NCI-H524 (cell line): ENCODE measurements at regions not wholly inside any gene's neighbourhood (a gene's known extent, or its start where the extent isn't known, plus 50 kb on each side); places are given as distances from the start of the nearest gene placed in this dataset.
"Not testable (repeated sequence)": the region's sequence is repeated elsewhere in the genome, so short reads cannot be mapped to it uniquely, and the experiment has no call there.

Source experiments
- DNase-seq, 2 experiments: peaks; one replicate each; lab custom pipeline; 2025; lab: John Stamatoyannopoulos, UW

DNA sequence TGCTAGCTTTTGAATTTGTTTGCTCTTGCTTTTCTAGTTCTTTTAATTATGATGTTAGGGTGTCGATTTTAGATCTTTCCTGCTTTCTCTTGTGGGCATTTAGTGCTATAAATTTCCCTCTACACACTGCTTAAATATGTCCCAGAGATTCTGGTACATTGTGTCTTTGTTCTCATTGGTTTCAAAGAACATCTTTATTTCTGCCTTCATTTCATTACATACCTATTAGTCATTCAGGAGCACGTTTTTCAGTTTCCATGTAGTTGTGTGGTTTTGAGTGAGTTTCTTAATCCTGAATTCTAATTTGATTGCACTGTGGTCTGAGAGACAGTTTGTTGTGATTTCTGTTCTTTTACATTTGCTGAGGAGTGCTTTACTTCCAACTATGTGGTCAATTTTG is 51.2 kb upstream of the MB21D2 start:
- not testable (repeated sequence) for DNase-seq

DNA sequence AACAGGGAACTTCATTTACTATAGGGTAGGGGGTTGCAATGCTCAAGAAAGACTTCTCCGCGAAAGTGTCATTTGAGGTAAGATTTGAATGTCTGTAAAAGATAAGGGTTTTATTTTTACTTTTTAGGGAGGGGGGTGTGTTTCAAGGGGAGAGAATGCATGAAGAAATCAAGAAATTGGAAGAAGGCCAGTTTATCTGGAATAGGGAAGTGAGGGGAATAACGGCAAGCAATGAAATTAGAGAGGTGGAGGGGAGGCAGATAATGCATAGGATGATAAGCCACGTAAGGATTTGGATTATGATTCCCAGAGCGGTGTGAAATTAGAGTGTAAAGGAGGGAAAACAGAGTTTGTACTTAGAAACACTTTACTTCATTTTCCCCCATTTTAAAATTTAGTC is 63.0 kb upstream of the MB21D2 start:
- DNase-seq = no peak

DNA sequence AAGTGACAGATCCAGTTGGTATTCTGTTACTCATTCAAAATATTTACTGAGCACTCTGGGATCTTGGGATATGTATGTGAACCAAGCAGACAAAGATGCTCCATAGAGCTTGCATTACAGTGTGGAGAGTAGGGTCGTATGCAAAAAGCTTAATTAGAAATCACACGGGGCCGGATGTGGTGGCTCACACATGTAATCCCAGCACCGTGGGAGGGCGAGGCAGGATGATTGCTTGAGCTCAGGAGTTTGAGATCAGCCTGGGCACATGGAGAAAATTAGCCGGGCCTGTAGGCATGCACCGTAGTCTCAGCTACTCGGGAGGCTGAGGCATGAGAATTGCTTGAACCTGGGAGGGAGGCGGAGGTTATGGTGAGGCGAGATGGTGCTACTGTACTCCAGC is 68.7 kb upstream of the MB21D2 start:
- no peak for DNase-seq

DNA sequence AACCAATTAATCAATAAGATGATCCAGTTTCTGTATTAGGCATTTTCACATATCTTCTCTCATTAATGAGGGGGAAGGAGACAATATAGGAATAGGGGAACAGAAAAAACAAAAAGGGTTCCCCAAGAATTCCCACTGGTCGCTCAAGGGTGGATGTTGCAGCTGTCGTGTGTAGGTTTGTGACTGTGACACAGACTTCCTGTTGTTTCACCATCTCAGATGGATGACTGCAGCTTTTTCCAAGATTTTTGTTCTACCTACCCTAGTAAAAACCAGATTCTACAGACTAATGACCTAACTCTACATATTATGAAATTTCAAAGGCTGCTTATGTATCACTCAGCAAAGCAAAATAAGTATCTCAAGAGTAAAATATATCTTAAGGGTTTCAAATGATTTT is 73.7 kb upstream of the MB21D2 start:
- no peak for DNase-seq

DNA sequence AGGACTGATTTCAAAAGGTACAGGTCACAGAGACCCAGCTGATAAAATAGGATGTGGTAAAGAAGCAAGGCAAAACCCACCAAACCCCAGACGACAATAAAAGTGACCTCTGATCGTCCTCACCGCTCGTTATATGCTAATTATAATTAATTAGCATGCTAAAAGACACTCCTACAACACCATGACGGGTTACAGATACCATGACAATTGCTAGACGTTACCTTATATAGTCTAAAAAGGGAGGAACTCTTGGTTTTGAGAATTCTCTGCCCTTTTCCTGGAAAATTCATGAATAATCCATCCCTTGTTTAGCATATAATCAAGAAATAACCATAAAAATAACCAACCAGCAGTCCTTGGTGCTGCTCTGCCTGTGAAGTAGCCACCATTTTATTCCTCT is 74.7 kb upstream of the MB21D2 start:
- no peak for DNase-seq

DNA sequence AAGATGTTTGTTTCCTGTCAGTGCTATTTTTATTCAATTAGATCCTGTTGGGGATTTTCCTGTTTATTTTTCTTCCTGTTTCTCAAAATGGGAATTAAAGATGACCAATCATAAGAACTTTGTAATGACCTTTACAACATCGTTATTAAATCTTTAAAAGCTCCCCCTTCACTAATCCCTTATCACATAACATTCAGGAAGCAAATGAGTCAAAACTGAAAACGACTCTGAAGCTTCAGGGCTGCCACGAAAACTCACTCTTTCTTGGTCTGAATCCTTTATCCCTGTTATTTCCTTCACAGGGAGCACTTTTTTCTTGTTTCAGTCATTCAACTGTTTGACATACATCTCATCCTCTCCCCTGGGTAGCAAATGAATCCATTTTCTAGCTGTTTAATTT is 75.8 kb upstream of the MB21D2 start:
- DNase-seq = no peak

DNA sequence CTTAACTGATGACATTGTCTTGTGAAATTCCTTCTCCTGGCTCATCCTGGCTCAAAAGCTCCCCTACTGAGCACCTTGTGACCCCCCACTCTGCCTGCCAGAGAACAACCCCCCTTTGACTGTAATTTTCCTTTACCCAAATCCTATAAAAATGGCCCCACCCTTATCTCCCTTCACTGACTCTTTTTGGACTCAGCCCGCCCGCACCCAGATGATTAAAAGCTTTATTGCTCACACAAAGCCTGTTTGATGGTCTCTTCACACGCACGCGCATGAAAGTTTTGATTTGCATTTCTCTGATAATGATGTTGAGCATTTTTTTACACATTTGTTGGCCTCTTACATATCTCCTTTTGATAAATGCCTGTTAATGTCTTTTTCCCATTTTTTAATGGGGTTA is 83.5 kb upstream of the MB21D2 start:
- DNase-seq = not testable (repeated sequence)

DNA sequence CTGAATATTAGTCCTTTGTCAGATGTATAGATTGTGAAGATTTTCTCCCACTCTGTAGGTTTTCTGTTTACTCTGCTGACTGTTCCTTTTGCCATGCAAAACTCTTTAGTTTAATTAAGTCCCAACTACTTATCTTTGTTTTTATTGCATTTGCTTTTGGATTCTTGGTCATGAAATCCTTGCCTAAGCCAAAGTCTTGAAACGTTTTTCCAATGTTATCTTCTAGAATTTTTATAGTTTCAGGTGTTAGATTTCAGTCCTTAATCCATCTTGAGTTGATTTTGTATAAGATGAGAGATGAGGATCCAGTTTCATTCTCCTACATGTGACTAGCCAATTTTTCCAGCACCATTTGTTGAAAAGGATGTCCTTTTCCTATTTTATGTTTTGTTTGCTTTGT is 86.0 kb upstream of the MB21D2 start:
- DNase-seq = peak in 1 of 2 experiments; percentile 7

DNA sequence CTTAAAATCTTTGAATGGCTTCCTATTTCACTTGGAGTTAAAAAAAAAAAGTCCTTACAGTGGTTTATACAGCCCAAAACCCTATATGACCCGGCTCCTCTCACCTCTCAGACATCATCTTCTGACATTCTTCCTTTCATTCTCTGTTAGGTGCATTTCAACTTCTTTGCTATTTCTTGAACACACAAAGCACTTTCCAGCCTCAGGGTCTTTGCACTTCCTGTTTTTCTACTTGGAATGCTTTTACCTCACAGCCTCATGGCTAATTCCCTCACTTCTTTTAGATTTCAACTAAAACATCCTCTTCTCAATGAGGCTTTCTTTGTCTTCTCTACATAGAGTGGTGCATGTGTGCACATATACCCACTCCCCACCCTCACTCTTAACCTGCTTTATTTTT is 91.0 kb upstream of the MB21D2 start:
- DNase-seq = no peak

DNA sequence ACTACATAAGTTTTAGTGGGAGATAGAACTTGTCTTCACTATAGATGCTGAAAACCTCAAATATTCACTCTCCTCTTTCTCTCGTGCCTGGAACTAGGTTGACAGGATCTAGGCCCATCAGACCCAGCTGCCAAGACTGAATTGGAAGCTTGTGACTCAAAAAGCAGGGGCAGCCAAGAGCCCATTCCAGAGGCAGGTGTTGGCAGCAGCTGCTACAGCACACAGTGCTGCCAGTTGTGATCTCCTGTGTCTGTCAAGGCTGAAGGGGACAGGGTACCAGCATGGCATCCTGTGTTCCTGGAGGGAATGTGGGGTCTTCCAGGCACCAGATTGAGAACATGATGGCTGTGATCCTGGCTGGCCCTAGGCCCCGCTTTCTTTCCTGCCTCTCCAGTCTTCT is 92.5 kb upstream of the MB21D2 start:
- DNase-seq = peak in 1 of 2 experiments; percentile 37

DNA sequence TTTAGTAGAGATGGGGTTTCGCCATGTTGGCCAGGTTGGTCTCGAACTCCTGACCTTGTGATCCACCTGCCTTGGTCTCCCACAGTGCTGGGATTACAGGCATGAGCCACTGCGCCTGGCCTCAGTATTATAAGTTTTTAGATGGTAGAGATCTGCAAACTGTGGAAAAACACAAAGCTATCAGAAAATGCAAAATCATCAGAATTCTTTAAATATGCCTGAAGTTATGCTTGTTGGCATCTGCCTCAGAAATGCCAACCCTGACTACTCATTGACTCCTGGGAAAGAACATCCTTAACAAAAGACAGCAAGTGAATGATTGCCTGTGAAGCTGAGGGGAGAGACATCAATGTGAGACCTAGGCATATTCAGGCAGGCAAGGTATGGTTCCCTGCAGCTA is 94.3 kb upstream of the MB21D2 start:
- DNase-seq = no peak

DNA sequence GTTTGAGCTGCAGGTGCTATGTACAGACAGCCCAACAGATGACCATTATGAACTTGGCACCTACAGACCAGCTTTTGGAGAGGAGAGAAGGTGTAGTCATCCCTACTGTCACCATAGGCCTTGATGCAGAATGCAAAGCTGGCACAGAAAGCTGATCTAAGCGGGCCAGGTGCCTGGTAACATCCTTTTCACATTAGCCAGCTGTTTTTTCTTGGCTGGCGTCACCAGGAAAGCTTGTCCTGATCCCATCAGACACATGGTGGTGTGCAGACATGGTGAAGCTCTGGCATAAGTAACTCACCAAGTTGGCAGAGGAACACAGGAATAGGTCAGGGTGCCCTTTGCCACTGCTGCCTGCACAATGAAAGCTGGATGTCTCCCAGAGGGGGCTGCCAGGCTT is 97.2 kb upstream of the MB21D2 start:
- no peak for DNase-seq

DNA sequence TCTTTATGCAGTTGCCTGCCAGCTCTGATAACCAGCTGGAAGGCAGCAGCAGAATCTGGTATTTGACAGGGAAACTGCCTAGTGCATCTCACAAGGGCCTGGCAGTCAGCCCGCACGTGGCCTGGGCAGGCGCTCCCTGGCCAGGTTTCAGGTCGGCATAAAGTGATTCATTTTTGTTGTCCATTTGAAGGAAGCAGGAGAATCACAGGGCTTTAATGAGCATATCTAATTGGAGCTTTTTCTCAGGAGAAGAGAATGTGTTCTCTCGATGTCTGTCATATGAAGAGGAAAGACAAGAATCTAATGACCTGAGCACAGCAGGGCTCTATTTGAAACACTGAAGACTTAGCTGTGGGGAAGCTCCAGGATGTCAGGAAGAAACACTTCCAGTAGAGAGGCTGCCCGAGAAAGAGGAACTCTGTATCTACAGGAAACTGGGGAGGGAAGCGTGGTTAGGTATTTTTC is 98.8 kb upstream of the MB21D2 start:
- no peak for DNase-seq

DNA sequence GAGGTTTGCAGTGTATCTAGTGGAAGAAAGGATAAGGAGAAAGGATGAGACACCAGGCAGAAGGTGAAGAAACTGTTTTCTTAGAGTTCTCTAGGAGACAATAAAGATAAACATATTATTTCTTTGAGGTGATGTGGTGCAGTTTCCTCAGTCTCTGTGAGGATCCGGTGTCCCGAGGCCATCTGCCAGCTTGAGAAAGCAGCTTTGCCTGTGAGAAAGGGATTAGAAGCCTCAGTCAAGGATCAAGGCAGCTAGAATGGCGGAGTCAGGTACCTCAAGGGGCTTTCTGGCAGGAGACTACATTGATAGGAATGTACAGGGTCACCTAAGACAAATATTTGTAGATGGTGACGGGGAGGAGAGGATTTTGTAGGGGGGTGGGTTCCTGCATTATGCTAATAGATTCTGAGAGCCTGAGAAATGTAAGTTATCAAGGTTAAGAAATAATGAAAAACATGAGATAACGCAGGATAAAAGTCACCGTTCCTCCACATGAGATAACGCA is 103.9 kb upstream of the MB21D2 start:
- DNase-seq = peak; percentile 84 to 93

DNA sequence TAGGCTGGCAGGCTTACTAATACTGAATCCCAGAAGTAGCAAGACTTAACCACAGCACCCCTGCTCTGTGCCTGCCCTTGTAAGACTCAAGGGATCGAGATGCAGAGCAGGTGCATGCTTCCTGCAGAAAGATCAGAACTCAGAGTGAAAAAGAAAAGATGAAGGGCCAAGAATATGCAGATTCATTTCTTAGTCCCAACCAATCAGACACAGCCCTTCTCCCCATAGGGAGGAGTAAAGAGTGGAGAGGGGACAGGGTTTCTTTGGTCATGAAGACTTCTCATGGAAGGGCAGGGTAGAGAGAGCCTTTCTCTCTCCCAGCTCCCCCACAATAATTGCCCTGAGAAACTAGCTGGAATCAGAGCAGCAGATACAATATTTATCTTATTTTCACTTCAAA is 105.6 kb upstream of the MB21D2 start:
- DNase-seq = no peak

DNA sequence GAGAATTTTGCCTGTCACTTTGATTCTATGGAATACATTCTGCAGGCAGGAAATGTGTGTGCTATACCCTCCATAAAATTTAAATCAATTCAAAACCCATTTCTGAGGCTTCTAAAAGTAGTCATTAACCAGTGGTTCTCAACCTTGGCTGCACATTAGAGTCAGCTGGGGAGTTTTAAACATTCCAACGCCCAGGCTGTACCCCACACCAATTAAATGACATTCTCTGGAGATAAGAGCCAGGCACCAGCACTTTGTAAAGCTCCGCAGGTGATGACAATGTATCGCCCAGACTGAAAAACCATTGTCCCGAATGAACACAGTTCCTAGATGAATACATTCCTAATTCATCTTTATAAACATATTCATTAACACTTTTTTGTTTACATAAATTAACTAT is 110.6 kb upstream of the MB21D2 start:
- no peak for DNase-seq

DNA sequence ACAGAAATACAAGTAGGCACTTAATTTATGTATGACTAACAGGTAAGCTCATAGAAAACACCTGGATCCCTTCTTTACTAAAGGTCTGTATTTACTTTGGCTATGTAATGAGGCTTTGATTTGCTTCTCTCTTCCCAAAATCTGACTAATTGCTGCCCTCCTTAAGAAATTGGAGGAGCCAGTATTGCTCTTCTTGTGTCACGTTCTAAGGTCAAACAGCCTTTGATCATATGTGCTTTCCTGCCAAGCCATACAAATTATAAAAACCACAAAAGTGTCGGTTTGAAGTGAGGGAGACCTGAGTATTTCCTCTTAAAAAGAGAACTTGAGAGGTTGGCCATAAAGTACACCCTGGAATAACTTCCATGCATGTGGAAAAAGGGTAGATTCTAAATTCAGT is 112.1 kb upstream of the MB21D2 start:
- DNase-seq = no peak

DNA sequence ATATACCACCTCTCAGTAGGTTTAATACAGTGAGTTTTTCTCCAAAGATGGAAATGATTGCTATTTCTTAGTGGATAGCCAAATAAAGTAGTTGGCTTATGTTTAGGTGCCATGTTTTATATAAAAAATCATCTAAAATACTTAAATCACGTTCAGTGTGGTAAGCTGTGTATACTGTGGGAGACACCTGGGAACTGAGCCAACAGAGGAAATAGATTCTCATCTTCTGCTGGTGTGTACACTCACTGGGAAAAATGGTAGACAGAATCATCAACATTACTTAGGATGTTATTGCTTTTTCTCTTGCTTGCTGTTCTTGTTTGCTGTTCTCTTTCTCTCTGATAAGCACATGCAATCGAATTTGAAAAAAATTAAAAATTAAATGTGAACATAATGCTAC is 112.6 kb upstream of the MB21D2 start:
- DNase-seq = no peak

DNA sequence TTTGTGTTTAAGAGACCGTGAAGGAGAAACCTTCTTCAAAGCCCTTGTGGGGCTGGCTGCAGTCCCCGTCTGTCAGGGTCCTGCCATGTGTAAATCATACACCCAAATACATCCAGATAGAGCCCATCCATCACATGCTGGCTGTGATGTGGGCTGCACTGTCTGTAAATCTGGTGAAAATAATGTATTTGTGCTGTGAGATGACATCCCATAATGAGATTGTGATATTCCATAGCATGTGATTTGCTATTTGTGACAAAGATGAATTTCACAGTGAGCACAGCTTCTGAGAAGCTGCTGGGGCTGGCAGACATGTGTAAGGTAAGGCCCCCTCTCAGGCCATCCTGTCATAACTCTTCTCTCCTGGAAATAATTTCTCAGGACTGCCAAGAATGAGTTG is 114.3 kb upstream of the MB21D2 start:
- DNase-seq = no peak

DNA sequence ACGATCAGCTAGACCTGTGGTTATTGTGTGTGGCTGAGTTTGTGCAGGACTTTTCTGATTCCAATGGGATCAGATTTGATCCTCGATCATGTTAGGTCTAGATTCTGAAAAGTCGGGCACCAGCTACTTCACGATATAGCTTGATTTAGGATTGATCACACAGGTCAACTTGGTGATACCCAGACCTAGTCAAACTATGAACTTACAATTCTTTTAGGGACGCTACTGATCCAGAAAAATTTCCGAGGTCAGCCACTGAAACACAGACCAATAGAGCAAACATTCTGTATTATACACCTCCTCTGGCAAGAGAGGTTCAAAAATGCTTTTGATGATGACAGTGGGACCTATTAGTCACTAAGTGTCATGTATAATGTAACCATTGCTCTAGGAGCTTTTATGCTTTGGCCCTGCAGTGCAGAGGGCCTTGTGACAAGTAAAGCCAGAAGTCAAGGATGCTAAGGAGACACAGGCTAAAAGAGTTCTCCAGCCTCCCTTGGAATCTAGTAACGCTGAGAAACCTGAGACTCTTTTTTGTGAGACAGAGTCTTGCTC is 115.6 kb upstream of the MB21D2 start:
- DNase-seq = no peak

DNA sequence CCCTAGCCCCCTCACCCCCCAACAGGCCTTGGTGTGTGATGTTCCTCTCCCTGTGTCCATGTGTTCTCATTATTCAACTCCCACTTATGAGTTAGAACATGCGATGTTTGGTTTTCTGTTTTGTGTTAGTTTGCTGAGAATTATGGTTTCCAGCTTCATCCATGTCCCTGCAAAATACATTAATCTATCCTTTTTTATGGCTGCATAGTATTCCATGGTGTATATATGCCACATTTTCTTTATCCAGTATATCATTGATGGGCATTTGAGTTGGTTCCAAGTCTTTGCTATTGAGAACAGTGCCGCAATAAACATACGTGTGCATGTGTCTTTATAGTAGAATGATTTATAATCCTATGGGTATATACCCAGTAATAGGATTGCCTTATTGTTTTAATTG is 120.2 kb upstream of the MB21D2 start:
- DNase-seq = not testable (repeated sequence)

DNA sequence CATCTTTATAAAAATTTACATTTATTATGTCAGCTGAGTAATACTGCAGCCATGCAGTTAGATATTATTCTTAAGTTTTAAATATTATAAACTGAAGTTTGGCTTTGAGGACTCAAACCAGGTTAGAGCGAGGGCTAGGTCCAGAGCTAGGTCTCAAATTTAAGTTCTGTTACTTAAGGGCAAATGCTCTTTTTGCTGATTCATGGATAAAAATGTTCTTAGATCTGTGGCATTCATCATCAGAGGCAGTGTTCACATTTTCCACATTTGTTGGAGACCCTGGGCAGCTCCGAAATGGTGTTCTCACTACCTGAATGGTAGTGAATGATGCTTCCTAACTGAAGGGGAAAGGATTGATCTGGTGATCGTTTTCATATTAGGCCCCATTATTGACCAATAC is 121.4 kb upstream of the MB21D2 start:
- DNase-seq = no peak

DNA sequence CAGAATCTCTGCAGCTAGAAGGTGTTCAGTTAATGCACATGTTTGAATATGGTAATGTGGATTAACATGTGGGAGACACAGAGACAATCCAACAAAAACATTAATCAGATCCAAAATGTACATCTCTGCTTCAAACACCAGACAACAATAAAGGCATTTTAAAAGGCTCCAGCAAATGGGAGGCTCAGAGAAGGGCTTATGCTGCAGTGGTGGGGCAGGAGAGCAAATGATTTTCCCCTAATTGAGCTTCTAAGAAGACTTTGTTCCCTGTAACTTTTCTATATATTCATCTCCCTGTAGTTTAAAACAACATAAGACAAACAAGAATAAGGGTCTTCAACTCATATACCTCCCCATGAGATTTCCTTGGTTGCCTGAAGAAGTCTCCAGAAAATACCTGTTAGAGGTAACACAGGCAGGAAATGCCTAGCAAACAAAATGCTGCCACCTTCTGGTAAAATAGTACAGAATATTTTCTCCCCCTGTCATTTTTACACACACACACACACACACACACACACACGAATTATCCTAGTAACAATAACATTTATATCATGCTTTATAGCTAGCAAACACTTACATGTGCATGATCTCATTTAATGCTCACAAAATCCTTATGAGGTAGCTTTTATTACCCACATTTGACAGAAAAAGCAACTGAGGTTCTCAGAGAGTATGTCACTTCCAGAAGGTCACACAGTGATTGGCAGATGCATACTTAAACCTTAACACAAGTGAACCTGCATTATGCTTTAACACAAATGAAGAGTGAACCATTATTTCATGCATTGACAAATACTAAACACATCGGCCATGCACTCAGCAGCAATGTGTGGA is 123.4 kb upstream of the MB21D2 start:
- peak in 1 of 2 experiments; percentile 65 for DNase-seq

DNA sequence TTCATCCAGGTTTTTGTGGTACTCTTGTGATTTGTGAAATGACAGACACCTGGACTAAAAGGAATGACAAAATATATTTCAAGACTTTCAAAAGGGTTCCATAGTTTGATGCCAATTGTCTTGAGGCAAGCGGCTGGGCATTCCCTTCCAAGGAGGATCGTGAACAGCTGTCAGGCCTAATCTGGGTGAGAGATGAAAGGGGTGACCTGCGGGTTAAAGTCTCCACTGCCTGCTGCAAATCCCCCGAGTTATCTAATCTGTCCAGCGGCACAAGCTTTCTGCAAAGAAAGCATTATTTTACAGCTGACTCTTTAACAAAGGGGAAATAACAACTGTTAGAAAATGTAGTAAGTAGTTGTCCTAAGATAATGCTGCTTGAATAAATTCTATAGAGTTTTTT is 128.7 kb upstream of the MB21D2 start:
- DNase-seq = peak; percentile 40 to 75
